ENCODE measurements at regions not wholly inside any gene's neighbourhood (a gene's known extent, or its start where the extent isn't known, plus 50 kb on each side); places are given as distances from the start of the nearest gene placed in this dataset.

- Histone ChIP-seq H3F3A (ENCODE audit: low read depth) (no peaks in the 10 kb centered on the region), H3K4me1 (ENCODE audit: insufficient read depth, low read length, poor library complexity, severe bottlenecking) (no peaks in the 10 kb centered on the region), H3K27me3 (ENCODE audit: insufficient read depth, low read length, poor library complexity, severe bottlenecking) (no peaks in the 10 kb centered on the region), H3K9ac (ENCODE audit: low read depth, low read length, poor library complexity, severe bottlenecking) (no peak overlapping the region), H3K36me3 (ENCODE audit: insufficient read depth, low read length) (no peaks in the 10 kb centered on the region), H3K4me2 (ENCODE audit: low read depth, low read length, poor library complexity, severe bottlenecking) (no peak overlapping the region), H2AFZ (ENCODE audit: low read length) (no peak overlapping the region), H3K79me2 (ENCODE audit: insufficient read depth, low read length) (no peaks in the 10 kb centered on the region), H3K9me3 (ENCODE audit: insufficient read depth, low read depth, low read length) (no peaks in the 10 kb centered on the region), H4K20me1 (ENCODE audit: insufficient read depth, low read length, poor library complexity, severe bottlenecking) (no peaks in the 10 kb centered on the region), H3K9me2 (replicated peaks; ENCODE audit: low read depth, low read length) (no peaks in the 10 kb centered on the region), H3K4me3 (ENCODE audit: low read length, poor library complexity, severe bottlenecking) (no peak overlapping the region)
- TF ChIP-seq CTCF (conservative IDR thresholded peaks at IDR 0.05; ENCODE audit: low read length): no peak
- no peak for TF ChIP-seq EZH2phosphoT487 (IDR thresholded peaks at IDR 0.05; ENCODE audit: borderline replicate concordance)
Observed at GRCh38 chr4:35247047-35247446, 997.3 kb downstream of the ARAP2 start.

DNA sequence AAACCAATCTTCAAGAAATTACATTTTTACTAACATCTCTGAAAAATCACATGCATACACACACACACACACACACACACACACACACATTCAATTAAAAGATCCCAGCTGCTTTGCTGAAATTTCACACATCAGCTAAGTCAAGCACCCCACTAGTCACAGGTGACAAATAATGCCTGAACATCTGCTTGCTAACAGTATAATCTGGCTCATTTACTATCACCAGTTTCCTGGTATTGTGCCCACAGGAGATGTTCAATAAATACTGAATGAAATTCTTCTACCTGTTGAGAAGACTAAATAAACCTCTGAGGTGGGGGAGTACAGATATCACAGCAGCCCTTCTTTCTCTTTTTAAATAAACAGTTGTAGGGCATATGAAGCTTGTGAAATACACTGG is 994.0 kb downstream of the ARAP2 start:
- H3K9me2 ChIP-seq (replicated peaks; ENCODE audit: low read depth, low read length): no peaks in the 10 kb centered on the region
- no peaks in the 10 kb centered on the region for H4K20me1 ChIP-seq (ENCODE audit: insufficient read depth, low read length, poor library complexity, severe bottlenecking)
- no peaks in the 10 kb centered on the region for H3K4me1 ChIP-seq (ENCODE audit: insufficient read depth, low read length, poor library complexity, severe bottlenecking)
- H3K27me3 ChIP-seq (ENCODE audit: insufficient read depth, low read length, poor library complexity, severe bottlenecking): no peaks in the 10 kb centered on the region
- H3K36me3 ChIP-seq (ENCODE audit: insufficient read depth, low read length): no peaks in the 10 kb centered on the region
- TF ChIP-seq EZH2phosphoT487 (IDR thresholded peaks at IDR 0.05; ENCODE audit: borderline replicate concordance) (no peak), CTCF (conservative IDR thresholded peaks at IDR 0.05; ENCODE audit: low read length) (no peak)
- no peak overlapping the region for H3K4me3 ChIP-seq (ENCODE audit: low read length, poor library complexity, severe bottlenecking)
- no peaks in the 10 kb centered on the region for H3K79me2 ChIP-seq (ENCODE audit: insufficient read depth, low read length)
- H3F3A ChIP-seq (ENCODE audit: low read depth): no peaks in the 10 kb centered on the region
- H3K4me2 ChIP-seq (ENCODE audit: low read depth, low read length, poor library complexity, severe bottlenecking): no peak overlapping the region
- H3K9ac ChIP-seq (ENCODE audit: low read depth, low read length, poor library complexity, severe bottlenecking): no peak overlapping the region
- H2AFZ ChIP-seq (ENCODE audit: low read length): no peak overlapping the region
- no peaks in the 10 kb centered on the region for H3K9me3 ChIP-seq (ENCODE audit: insufficient read depth, low read depth, low read length)

- Histone ChIP-seq H3K4me2 (ENCODE audit: low read depth, low read length, poor library complexity, severe bottlenecking) (no peak overlapping the region), H3K4me3 (ENCODE audit: low read length, poor library complexity, severe bottlenecking) (no peak overlapping the region), H3K9ac (ENCODE audit: low read depth, low read length, poor library complexity, severe bottlenecking) (no peak overlapping the region), H3K36me3 (ENCODE audit: insufficient read depth, low read length) (no peaks in the 10 kb centered on the region), H3K9me3 (ENCODE audit: insufficient read depth, low read depth, low read length) (no peaks in the 10 kb centered on the region), H3K4me1 (ENCODE audit: insufficient read depth, low read length, poor library complexity, severe bottlenecking) (no peaks in the 10 kb centered on the region), H3K9me2 (replicated peaks; ENCODE audit: low read depth, low read length) (no peaks in the 10 kb centered on the region), H3K79me2 (ENCODE audit: insufficient read depth, low read length) (no peaks in the 10 kb centered on the region), H4K20me1 (ENCODE audit: insufficient read depth, low read length, poor library complexity, severe bottlenecking) (no peaks in the 10 kb centered on the region), H3F3A (ENCODE audit: low read depth) (no peaks in the 10 kb centered on the region), H3K27me3 (ENCODE audit: insufficient read depth, low read length, poor library complexity, severe bottlenecking) (no peaks in the 10 kb centered on the region), H2AFZ (ENCODE audit: low read length) (no peak overlapping the region)
- TF ChIP-seq CTCF (conservative IDR thresholded peaks at IDR 0.05; ENCODE audit: low read length) (no peak), EZH2phosphoT487 (IDR thresholded peaks at IDR 0.05; ENCODE audit: borderline replicate concordance) (no peak)
Observed at GRCh38 chr4:35250761-35251160, 993.6 kb downstream of the ARAP2 start.

All from Loucy (cell line).